ENCODE measurements at regions not wholly inside any gene's neighbourhood (a gene's known extent, or its start where the extent isn't known, plus 50 kb on each side); places are given as distances from the start of the nearest gene placed in this dataset.
"Not testable (repeated sequence)": the region's sequence is repeated elsewhere in the genome, so short reads cannot be mapped to it uniquely, and the experiment has no call there.

DNA sequence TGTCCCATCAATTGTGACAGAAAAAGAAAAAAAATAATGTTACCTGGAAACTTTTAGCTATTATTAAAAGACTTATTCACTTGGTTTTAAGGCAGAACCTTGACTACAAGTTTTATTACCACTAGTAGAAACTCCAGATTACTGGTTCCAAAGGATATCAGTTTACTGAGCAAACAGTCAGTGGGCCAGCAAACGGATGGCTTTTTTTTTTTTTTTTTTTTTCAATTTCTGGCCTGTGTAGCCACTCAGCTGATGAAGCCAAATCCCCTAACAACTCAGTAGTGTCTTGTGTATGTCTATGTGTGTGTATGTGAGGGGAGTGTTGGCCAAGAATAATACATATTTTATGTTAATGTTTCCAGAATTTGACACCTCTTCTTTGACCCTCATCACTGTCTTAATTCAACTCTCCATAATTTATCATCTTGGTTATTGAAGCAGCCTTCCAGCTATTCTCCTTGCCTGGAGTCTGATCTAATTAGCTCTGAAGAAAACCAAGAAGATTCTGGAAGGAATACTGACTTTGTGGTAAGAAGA lies 724.9 kb downstream of the NSUN3 start:
- no peak for DNase-seq (ENCODE audit: low read depth in 4 of 4, low spot score in 1 of 4)

DNA sequence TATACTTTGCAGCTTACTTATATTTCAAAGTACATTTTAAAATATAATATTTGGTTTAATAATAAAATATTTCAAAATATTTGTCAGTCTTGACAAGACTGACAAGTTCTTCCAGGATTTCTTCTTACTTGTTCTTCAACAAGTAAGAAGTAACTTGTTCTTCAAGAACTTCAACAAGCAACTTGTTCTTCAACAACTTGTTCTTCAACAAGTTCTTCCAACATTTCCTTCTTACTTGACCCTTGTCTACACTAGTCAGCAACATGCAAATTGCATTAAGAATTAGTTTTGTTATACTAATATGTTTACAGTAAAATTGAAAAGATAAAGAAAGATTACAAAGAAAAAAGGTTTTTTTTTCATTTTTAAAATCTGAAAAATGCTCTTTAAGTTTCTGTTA lies 731.7 kb downstream of the NSUN3 start:
- DNase-seq (ENCODE audit: low read depth in 4 of 4, low spot score in 1 of 4), result no peak

DNA sequence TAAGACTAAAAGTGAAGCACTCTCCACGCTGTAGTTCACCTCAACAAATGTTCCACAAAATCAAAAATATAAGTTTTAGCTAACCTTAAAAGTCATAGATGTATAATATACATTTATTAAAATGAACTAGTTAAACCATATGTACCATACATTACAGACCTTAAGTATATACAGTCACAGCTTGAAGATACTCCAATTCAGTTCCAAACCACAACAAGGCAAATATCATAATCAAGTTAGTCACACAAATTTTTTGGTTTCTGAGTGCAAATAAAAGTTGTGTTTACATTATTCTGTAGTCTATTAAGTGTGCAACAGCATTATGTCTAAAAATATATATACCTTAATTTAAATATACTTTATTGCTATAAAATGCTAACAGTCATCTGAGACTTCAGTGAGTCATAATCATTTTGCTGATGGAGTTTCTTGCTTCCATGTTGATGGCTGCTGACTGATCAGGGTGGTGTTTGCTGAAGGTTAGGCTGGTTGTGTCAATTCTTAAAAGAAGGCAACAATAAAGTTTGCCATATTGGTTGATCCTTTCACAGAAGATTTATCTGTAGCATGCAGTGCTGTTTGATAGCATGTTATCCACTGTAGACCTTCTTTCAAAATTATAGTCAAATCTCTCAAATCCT lies 736.7 kb downstream of the NSUN3 start:
- DNase-seq (ENCODE audit: low read depth in 4 of 4, low spot score in 1 of 4), result no peak

DNA sequence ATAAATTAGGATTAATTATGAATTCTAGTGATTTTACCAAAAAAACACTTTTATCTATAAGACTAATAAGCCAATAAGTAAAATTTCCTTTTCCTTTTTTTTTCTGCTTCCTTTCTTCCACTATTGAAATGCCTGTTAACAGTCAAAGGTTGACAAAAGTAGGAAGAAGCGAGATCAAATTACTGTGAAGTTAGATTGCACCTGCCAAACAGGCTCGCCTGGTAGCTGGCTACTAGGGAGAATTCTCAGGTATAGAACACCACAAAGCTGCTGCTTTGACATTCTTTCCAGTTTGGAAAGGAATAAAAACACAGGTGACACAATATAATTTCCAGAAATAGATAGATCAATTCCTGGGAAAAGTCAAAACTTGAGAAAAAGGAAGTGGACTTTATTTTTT lies 749.0 kb downstream of the NSUN3 start:
- DNase-seq (ENCODE audit: low read depth in 4 of 4, low spot score in 1 of 4), result no peak

DNA sequence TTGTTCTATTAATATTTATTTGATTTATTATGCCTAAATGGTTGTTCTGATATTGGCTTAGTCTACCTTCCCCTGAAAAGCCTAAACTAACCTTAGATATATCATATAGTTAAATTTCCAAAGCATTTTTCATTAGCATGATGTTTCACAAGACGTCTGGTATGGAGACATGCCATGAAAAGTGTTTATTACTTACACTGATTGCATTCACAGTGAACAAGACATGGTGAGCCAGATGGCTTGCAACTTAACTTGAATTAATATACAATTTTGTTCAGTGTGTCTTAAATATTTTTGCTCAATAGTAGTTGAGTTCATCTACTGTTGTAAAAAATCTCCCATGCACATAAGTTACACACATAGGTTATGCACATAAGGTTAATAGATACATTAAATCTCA lies 758.4 kb downstream of the NSUN3 start:
- no peak for DNase-seq (ENCODE audit: low read depth in 4 of 4, low spot score in 1 of 4)

DNA sequence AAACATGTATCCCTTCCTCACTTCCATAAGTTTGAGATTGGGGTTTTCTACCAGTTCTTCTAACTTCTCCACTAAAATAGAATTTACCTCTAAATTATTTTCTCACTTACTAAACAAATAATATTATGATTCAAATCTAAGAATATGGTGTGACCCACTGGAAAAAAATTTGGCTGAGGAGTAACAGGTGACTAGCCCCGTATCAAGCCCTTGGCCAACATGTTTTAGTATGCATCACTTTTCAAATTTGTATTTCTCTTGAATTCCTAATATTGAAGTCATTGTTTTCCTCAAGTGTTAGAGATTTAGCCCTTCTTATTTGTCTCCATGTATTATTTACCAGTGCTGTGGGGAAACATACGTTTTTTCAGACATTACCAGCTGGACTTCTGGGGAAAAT lies 759.4 kb downstream of the NSUN3 start:
- no peak for DNase-seq (ENCODE audit: low read depth in 4 of 4, low spot score in 1 of 4)

DNA sequence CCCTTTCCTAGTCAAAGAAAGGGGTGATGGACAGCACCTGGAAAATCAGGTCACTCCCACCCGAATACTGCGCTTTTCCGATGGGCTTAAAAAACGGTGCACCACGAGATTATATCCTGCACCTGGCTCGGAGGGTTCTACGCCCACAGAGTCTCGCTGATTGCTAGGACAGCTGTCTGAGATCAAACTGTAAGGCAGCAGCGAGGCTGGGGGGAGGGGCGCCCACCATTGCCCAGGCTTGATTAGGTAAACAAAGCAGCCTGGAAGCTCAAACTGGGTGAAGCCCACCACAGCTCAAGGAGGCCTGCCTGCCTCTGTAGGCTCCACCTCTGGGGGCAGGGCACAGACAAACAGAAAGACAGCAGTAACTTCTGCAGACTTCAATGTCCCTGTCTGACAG lies 783.4 kb downstream of the NSUN3 start:
- not testable (repeated sequence) for DNase-seq (ENCODE audit: low read depth in 4 of 4, low spot score in 1 of 4)

DNA sequence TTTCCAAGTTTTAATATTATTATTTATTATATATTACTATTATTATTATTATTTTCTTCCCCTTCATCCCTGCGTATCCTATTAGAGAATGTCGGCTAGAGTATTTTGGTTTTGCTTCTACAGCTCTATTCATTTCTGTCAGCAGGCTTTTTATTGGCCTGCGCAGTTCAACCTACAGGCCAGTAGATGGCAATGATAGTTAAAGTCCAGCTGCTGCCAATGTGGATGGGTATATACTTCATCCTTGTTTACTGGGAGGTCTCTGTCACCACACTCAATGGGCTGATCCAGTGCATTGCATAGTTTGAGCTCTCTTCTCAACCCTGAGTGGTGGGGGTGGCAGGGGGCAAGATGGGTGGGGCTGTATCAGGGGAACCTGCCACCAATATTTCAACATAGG lies 799.8 kb downstream of the NSUN3 start:
- DNase-seq (ENCODE audit: low read depth in 4 of 4, low spot score in 1 of 4), result no peak

DNA sequence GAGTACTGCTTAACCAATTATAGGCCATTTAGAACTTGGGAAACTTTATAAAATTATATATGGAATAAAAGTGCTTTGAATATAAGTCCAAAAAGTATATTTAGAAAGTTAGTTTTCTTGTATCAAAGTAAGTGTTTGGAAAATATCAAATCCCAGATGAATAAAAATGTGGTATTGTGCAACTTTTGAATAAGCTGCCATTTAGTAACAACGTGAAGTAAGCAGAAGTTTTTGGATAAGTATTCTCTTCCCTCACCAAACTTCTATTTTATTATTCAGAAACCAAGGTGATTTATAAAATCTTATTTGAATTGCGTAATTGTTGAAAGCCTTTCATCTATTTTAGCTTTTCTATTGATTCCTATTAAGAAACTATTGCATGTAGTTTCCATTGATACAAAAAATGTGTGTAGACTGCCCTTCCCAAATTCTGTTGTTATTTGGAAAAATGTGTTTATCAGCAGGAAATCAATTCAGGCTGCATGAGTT lies 806.2 kb downstream of the NSUN3 start:
- DNase-seq (ENCODE audit: low read depth in 4 of 4, low spot score in 1 of 4), result no peak

DNA sequence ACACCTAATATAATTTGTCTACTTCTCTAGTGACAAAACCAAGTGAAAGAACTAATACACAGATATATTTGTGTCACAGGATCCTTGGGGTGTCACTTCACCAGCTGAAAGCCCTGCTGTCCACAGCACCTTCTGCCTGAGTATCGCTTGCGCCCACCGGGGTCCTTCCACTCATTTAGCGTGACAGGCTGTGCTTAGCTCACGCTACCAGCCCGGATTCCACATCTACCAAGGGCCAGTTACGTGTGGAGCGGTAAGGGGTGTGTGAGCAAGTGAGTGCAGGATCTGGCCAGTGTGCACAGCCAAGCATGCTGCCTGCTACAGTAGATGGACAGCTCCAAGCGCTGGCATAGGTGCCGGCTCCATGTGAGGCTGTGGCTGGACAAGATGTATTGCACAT lies 810.9 kb downstream of the NSUN3 start:
- DNase-seq (ENCODE audit: low read depth in 4 of 4, low spot score in 1 of 4), result no peak

DNA sequence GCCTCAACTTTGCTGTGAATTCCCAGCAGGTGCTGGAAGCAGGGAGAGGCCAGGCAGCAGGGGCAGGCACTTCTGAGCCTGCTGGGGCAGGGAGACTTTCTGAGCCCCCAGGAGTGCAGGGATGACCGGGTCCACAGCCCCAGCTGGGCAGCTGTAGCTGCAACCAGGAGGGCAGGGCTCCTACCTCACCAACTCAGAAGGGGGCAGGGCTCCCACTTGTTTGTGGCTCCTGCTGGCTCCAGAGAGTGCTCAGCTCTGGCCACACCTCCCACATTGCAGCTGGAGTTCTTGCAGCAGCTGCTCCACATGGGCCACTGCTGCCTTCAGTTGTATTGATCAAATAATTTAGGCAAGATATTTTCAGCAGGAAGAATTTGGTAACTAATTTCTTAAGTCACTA lies 812.3 kb downstream of the NSUN3 start:
- DNase-seq (ENCODE audit: low read depth in 4 of 4, low spot score in 1 of 4), result no peak

DNA sequence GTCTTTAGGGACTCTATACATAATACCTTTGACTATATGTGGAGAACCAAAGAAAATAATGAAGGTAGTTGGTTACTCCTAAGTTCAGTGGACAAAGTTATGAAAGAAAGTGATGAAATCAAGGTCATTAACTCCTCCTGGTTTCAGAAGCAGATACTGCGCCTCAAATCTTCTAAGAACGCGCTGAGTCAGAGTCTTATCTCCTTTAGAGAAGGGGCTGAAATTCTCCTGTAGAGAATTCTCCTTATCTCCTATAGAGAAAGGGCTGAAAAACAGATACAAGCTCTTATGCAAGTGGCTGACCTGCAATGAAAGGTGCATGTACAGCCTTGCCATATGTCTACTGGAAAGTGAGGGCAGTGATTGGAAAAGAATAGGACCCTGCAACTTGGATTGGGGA lies 824.2 kb downstream of the NSUN3 start:
- DNase-seq (ENCODE audit: low read depth in 4 of 4, low spot score in 1 of 4), result no peak

DNA sequence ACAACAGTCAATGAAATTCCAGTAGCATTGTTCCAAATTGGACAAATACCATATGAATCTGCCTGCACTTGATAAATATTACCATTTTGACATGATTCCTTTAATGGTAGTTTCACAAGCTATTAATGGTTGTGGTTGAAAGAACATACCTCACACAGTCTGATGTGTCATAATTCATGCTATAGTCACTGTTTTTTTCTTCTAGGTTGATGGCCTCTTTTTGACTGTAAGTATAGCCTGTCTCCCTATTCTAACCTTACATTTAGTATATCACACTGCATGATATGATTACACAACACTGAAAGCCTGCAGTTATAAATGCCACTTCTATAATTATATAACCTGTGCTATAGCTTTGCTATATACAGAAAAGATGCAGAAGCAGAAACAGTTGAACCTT lies 834.1 kb downstream of the NSUN3 start:
- no peak for DNase-seq (ENCODE audit: low read depth in 4 of 4, low spot score in 1 of 4)

DNA sequence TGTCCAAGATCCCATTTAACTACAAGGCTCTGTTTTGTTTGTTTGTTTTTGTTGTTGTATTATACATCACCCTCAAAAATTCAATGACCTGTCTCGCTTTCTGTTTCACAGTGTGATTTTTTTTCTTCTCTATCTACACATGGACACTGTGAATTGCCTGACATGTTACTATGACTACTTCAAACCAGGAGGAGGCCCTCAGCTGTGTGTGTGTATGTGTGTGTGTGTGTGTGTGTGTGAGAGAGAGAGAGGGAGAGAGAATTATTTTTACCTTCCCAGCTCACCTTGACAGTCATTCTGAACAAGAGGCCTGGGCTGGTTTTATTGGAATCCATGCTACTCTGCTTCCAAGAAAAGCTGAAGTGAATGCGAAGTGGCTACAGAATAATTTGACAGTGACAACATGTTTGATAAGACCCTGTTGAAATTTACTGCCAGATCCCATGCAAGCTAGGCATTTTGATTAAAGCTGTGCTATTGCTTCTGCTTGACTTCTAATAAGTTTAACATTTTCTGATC lies 841.4 kb downstream of the NSUN3 start:
- DNase-seq (ENCODE audit: low read depth in 4 of 4, low spot score in 1 of 4), result no peak

DNA sequence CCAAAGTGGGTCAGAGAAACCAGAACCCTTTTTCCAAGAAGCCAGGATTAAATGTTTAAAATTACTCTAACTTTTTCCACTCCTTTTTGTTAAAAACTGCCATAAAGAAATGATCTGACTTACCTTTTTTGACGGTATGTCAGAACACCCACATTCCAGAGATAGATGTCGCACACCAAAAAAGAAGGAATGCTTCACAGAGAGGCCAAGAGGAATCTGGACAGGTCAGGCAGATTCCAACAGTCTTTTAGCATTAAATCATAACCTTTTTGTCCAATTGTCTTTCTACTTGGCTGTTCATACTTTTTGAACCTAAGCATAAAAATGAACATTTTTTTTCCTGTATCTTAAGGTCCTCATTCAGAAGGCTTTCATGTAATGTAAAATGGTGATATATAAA lies 846.9 kb downstream of the NSUN3 start:
- DNase-seq (ENCODE audit: low read depth in 4 of 4, low spot score in 1 of 4), result no peak

DNA sequence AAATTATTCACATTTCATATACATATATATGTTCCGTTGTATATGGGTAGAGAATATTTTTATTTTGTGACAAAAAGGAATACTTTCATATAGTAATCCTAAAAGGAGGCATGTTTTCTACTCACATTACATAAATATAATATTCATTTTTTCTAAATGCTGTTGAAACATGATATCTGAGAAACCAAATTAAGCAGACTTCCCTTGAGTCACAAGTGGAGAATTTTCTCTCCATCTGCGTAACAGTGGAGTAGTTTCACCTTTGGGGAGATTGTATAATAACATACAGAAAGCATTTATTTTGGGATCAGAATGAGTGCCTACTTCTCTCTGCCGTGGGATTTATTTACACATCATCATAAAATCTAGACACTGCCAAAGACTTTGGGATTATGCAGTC lies 849.8 kb downstream of the NSUN3 start:
- DNase-seq (ENCODE audit: low read depth in 4 of 4, low spot score in 1 of 4), result no peak

DNA sequence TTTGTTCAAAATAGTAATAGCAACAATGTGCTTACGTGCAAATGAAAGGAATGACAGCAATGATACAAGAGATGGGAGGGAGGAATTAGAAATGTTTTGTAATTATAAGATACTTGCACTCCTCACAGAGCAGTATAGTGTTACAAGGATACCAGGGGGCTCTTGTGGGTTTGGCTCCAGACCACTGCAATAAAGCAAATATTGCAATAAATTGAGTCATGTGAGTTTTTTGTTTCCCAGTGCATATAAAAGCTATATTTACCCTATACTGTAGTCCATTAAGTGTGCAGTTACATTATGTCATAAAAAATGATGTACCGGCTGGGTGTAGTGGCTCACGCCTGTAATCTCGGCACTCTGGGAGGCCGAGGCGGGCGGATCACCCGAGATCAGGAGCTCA lies 864.3 kb downstream of the NSUN3 start:
- DNase-seq (ENCODE audit: low read depth in 4 of 4, low spot score in 1 of 4), result no peak

DNA sequence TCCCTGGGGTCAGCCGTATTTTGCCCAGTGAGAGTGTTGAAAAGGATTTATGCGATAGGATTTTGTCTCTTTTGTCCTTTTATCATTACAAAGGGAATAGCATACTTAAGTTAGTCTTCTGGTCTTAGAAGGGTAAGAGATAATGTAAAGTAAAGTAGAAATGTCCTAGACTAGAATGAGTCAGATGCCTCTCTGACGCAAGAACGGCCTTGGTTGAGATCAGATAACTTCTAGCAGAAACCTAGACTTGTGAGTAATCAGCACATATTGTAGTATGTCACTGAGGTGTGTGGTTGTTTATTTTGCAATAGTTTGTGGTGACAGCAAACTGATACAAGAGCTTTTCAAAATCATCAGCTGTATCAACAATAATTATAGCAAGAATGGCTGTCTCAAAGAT lies 866.1 kb downstream of the NSUN3 start:
- DNase-seq (ENCODE audit: low read depth in 4 of 4, low spot score in 1 of 4), result no peak

DNA sequence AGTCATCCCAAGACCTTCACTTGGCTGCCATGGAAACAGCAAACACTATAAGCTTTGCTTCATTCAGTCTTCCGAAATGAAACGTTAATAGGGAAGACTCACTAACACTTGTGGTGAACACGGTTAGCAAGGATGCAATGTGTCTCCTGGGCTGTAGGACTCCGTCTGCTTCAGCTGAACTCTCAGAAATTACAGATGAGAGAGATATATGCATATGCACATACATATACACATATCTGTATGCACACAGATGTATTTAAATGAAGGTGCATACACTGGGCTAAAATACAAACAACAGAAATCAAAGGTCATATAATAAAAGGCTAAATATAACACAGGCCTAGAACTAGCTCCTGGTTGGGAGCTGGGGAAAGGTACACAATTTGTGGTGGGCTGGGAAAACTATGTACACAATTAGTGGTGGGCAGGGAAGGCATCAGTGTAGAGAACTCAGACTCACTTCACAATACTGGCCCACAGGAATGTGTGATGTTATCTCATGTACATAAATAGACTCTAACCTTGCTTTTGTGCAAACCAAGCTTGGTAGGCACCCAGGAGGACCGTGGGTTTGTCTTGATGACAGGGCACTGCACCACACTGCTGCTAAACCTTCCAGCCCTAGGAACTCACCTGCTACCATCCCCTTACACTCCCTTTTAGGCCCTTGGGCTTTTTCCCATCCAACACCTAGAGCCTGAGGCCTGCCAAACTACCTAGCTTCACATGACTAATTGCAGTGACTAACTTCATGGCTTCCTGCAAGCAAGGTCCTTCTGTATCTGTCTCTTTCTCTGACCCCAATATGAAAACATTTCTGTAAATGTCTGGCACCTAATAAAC lies 873.1 kb downstream of the NSUN3 start:
- no peak for DNase-seq (ENCODE audit: low read depth in 4 of 4, low spot score in 1 of 4)

DNA sequence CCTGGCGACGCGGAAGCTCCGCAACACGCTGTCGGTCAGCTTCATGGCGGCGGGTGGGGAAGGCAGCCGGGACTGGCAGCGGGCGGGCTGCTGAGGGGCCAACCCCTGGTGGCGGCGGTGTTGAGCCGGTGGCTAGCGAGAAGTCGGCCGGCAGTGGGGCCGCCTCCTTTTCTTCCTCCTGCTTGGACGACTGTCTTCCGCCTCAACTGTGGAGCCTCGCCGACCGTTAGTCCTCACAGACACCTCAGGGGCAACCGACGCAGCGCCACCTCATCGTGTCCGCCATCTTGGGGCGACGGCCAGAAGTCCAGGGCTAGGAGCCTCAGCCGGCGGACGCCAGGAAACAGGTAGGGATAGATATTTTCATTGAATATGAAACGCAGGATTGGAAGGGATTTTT lies 875.1 kb downstream of the NSUN3 start:
- DNase-seq (ENCODE audit: low read depth in 4 of 4, low spot score in 1 of 4), result no peak

DNA sequence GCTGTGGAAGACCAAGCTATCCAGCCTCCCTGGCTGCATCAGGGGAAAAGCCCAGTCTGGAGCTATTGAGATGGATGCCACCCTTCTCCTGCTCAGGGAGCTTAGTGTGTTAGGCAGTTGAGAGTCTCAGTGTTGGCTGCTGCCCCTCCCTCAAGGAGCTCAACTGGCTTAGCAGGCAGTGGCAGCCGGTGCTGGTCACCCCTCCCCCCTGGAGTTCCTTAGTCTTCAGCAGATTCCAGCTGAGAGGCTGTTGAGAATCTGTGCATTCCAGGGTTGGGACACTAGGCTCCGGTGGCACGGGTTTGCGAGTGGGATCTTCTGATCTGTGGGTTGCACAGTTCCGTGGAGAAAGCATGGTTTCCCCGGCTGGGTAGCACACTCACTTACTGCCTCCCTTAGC lies 883.8 kb downstream of the NSUN3 start:
- DNase-seq (ENCODE audit: low read depth in 4 of 4, low spot score in 1 of 4), result no peak

DNA sequence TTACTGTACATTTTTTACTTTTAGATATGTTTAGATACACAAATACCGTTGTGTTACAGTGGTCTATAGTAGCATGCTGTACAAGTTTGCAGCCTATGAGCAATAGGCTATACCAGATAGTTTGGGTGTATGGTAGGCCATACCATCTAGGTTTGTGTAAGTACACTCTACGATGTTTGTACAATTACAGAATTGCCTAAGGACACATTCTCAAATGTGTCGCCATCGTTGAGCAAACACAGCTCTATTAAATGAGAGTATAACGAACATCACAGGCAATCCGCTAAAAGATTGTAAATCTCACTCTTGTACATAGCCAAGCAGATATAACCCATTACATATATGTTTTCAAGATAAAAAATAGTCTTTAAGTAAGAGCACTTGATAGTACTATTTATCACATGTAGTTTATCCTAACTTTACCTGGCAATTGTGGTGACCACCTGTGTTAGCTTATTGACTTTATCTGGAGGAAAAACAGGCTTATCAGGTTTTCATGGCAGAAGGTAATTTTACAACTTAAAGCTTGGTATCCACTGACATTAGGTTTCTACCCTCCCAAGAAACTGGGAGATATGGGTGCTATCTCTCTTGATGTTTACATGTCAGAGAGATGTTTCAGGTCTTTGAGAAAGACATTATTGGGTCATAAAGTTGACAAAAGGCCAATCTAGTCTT lies 898.7 kb downstream of the NSUN3 start:
- no peak for DNase-seq (ENCODE audit: low read depth in 4 of 4, low spot score in 1 of 4)

Data from stimulated activated CD4-positive, alpha-beta T cell treated with anti-CD3 and anti-CD28 coated beads, Interleukin-1b, Interleukin-23, amount 100 ng/mL, for 24 hours (primary cell).